HepG2 (cell line): ENCODE measurements at regions not wholly inside any gene's neighbourhood (a gene's known extent, or its start where the extent isn't known, plus 50 kb on each side); places are given as distances from the start of the nearest gene placed in this dataset.

ENCODE experiments used
- ATAC-seq: fragments of 200-7000 bp; cut with Tn5 transposase; 3 replicates; pipeline ENCODE4 v1.9.1; 2020; ENCODE audit warnings: mild to moderate bottlenecking, moderate library complexity
- BruUV-seq: library from RNA; stranded (reverse); fragments of 400-500 nt; replicated peaks from 2 replicates; lab custom pipeline; 2021; lab: Mats Ljungman, UMichigan
- CTCF ChIA-PET: fragments of 300-600 bp; formaldehyde crosslinking; extraction: SDS; loops from one replicate; lab custom pipeline; 2021; ENCODE audit warnings: low total read pairs, inconsistent platforms, low intra/inter-chr PET ratio; lab: Yijun Ruan, JAX
- POLR2A ChIA-PET: fragments of 350-600 bp; sonication (Branson Sonifier 250); formaldehyde crosslinking; loops from one replicate; lab custom pipeline; 2020; ENCODE audit warnings: antibody characterized with exemption, inconsistent platforms; lab: Yijun Ruan, JAX
- DNase-seq: peaks from one replicate; pipeline ENCODE4 v3.0.0-alpha.2; 2015; ENCODE audit warnings: low spot score
- FAIRE-seq: peaks from 3 replicates; lab custom pipeline; 2011; peaks lifted over from hg19 to GRCh38; lab: Jason Lieb, UNC
- H2AFZ ChIP-seq: one replicate; pipeline ENCODE4 v1.6.1; 2011; ENCODE audit warnings: low read length, inconsistent platforms
- H3K27ac ChIP-seq: fragments of 300-600 bp; 3 replicates; pipeline ENCODE4 v1.8.0; 2011; ENCODE audit warnings: mixed run types, mild to moderate bottlenecking, mixed read lengths, low read length, inconsistent platforms; ENCODE audit not compliant: insufficient read depth; ENCODE audit errors: extremely low read length
- H3K27me3 ChIP-seq, 2 experiments: fragments of 200-600 bp in 1 of 2; 2 replicates in 1 of 2; 3 replicates in 1 of 2; pipeline versions ENCODE4 v1.6.0 to v1.8.0; 2011; ENCODE audit warnings: low read length in 2 of 2, mild to moderate bottlenecking in 2 of 2, moderate library complexity in 2 of 2, inconsistent platforms in 1 of 2; ENCODE audit not compliant: insufficient read depth in 2 of 2, control insufficient read depth in 1 of 2
- H3K36me3 ChIP-seq, 2 experiments: fragments of 200-600 bp in 1 of 2; replicated peaks in 1 of 2; 2 replicates in 1 of 2; 3 replicates in 1 of 2; pipeline versions ENCODE4 v1.5.1 to v1.8.0; 2011; ENCODE audit warnings: low read length in 2 of 2, inconsistent platforms in 1 of 2; ENCODE audit not compliant: insufficient read depth in 2 of 2, control insufficient read depth in 1 of 2
- H3K4me1 ChIP-seq: 2 replicates; pipeline ENCODE4 v1.5.1; 2012; ENCODE audit warnings: low read length, inconsistent platforms; ENCODE audit not compliant: insufficient read depth
- H3K4me2 ChIP-seq: 2 replicates; pipeline ENCODE4 v1.6.0; 2011; ENCODE audit warnings: low read depth, low read length, inconsistent platforms
- H3K4me3 ChIP-seq, 3 experiments: fragments of 200-600 bp in 1 of 3; sonication (generic), shearing (Covaris generic) in 1 of 3; replicated peaks in 1 of 3; 2 replicates each; pipeline ENCODE4 v1.5.1; 2011 to 2016; ENCODE audit warnings: low read length in 3 of 3, inconsistent platforms in 2 of 3, low read depth in 2 of 3, mild to moderate bottlenecking in 2 of 3, control low read depth in 1 of 3, mixed read lengths in 1 of 3; ENCODE audit not compliant: insufficient read depth in 1 of 3
- H3K79me2 ChIP-seq: one replicate; pipeline ENCODE4 v1.6.1; 2011; ENCODE audit warnings: low read length, inconsistent platforms; ENCODE audit not compliant: insufficient read depth
- H3K9ac ChIP-seq: 2 replicates; pipeline ENCODE4 v1.6.0; 2011; ENCODE audit warnings: mild to moderate bottlenecking, low read depth, low read length, inconsistent platforms; ENCODE audit not compliant: insufficient read depth
- H3K9me3 ChIP-seq: 2 replicates; pipeline ENCODE4 v1.5.1; 2012; ENCODE audit warnings: mild to moderate bottlenecking, low read length
- H4K20me1 ChIP-seq: 2 replicates; pipeline ENCODE4 v1.6.0; 2011; ENCODE audit warnings: inconsistent platforms, mild to moderate bottlenecking, low read length, moderate library complexity; ENCODE audit not compliant: insufficient read depth
- FOXJ3 ChIP-seq: sonication (generic); formaldehyde crosslinking; IDR thresholded peaks from 2 replicates; pipeline ENCODE4 v1.4.0; 2020; ENCODE audit warnings: missing genetic modification reagents, mild to moderate bottlenecking, borderline replicate concordance
- NFKBIZ ChIP-seq: IDR thresholded peaks from 2 replicates; pipeline ENCODE4 v1.6.1; 2018; ENCODE audit warnings: missing genetic modification reagents, missing compliant biosample characterization
- REPIN1 ChIP-seq: sonication (generic); formaldehyde crosslinking; IDR thresholded peaks from 2 replicates; pipeline ENCODE4 v1.8.0; 2022; ENCODE audit warnings: missing genetic modification reagents, low read depth, mild to moderate bottlenecking, borderline replicate concordance
- ZNF225 ChIP-seq: sonication (generic); formaldehyde crosslinking; IDR thresholded peaks from 2 replicates; pipeline ENCODE4 v1.4.0; 2020; ENCODE audit warnings: mild to moderate bottlenecking, missing genetic modification reagents
- ZNF264 ChIP-seq: sonication (generic); formaldehyde crosslinking; IDR thresholded peaks from 2 replicates; pipeline ENCODE4 v1.4.0; 2020; ENCODE audit warnings: missing genetic modification reagents
- ZNF619 ChIP-seq: sonication (generic); formaldehyde crosslinking; IDR thresholded peaks from 2 replicates; pipeline ENCODE4 v1.4.0; 2020; ENCODE audit warnings: mild to moderate bottlenecking, missing genetic modification reagents
- ZNF777 ChIP-seq: sonication (generic); formaldehyde crosslinking; IDR thresholded peaks from 2 replicates; pipeline ENCODE4 v1.4.0; 2020; ENCODE audit warnings: missing genetic modification reagents
- WGBS: methylation state at CpG from one replicate; pipeline ENCODE4 v1.1.6; 2017; ENCODE audit warnings: low lambda C conversion rate; 5-methylcytosine and 5-hydroxymethylcytosine counted together
- in situ Hi-C: cut with HindIII; loops from 2 replicates; pipeline ENCODE4 v1.10.0; 2017; ENCODE audit warnings: low pct_unique_long_range_greater_than_20kb; ENCODE audit not compliant: extremely low pct_ligation_motif_present
- intact Hi-C: fragments of 100-400 bp; cut with micrococcal nuclease; formaldehyde crosslinking; loops from one replicate; pipeline ENCODE4 v1.10.0; 2022; ENCODE audit not compliant: unreplicated experiment
- TF ChIP-seq, protein P1 (sequence below): sonication (generic); formaldehyde crosslinking; IDR thresholded peaks from 2 replicates; pipeline ENCODE4 v1.4.0; 2020; ENCODE audit warnings: missing genetic modification reagents, borderline replicate concordance
- TF ChIP-seq, protein P2 (sequence below): IDR thresholded peaks from 2 replicates; pipeline ENCODE4 v1.6.1; 2016; ENCODE audit warnings: low read depth, control low read depth
- TF ChIP-seq, protein P3 (sequence below): sonication (generic); formaldehyde crosslinking; IDR thresholded peaks from 2 replicates; pipeline ENCODE4 v1.4.0; 2020; ENCODE audit warnings: missing genetic modification reagents
- TF ChIP-seq, protein P4 (sequence below): sonication (generic); formaldehyde crosslinking; conservative IDR thresholded peaks from 2 replicates; pipeline ENCODE4 v1.4.0; 2020; ENCODE audit warnings: missing genetic modification reagents

DNA sequence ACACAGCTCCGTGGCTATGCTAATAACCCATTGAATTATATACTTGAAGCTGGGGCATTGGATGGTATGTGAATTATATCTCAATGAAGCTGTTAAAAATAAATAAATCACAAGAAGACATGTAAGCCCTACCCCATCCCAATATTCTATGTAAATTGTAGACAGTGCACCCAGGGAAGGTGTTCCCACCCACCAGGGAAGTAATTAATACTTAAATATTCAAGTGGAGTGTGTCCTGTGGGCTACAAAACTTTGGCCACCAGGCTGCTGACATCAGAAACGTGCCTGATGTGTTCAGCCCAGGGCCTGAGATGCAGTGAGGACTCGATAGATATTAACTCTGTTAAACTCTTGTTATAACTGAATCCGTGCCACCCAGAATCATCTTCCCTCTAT, 240.4 kb upstream of the RREB1 start (continued):
- TF ChIP-seq, protein P1, sequence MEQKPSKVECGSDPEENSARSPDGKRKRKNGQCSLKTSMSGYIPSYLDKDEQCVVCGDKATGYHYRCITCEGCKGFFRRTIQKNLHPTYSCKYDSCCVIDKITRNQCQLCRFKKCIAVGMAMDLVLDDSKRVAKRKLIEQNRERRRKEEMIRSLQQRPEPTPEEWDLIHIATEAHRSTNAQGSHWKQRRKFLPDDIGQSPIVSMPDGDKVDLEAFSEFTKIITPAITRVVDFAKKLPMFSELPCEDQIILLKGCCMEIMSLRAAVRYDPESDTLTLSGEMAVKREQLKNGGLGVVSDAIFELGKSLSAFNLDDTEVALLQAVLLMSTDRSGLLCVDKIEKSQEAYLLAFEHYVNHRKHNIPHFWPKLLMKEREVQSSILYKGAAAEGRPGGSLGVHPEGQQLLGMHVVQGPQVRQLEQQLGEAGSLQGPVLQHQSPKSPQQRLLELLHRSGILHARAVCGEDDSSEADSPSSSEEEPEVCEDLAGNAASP (CRISPR knock-in tag), result no peak

DNA sequence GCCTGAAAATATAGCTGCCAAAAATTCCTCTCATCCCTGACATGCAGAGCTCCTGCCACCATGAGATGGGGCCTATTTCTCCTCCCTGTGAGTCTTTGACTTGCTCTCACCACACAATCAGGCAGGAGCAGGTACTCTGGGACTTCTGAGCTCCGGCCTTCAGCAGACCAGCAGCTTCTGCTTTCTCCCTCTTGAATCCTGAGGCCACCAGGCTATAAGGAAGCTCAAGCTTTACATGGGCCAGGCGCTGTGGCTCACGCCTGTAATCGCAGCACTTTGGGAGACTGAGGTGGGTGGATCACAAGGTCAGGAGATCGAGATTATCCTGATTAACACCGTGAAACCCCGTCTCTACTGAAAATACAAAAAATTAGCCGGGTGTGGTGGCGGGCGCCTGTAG, 238.7 kb upstream of the RREB1 start:
- DNase-seq, result no peak
- no peak for FAIRE-seq
- Histone ChIP-seq H3K4me1 (no peaks in the 10 kb centered on the region), H3K27me3 (peaks cover 0 to 3% of the 10 kb centered on the region in 2 experiments; a peak in 1 of 5 replicates), H3K9ac (no peak overlapping the region), H3K4me2 (no peak overlapping the region), H4K20me1 (no peaks in the 10 kb centered on the region), H3K79me2 (no peaks in the 10 kb centered on the region), H3K4me3 (no peak overlapping the region), H3K27ac (no peak overlapping the region), H3K9me3 (no peaks in the 10 kb centered on the region), H3K36me3 (no peaks in the 10 kb centered on the region), H2AFZ (no peak overlapping the region)
- in situ Hi-C loops, result no loop called here
- no TSS peak for BruUV-seq
- ChIA-PET CTCF (no interaction called here), POLR2A (no interaction called here)
- 50% methylated on average over 9 of the region's 10 CpGs for WGBS
- ATAC-seq, result no peak
- TF ChIP-seq REPIN1 (CRISPR knock-in tag) (no peak), NFKBIZ (no peak), ZNF225 (CRISPR knock-in tag) (no peak), FOXJ3 (CRISPR knock-in tag) (no peak), ZNF619 (no peak), ZNF777 (no peak), ZNF264 (CRISPR knock-in tag) (no peak)
- TF ChIP-seq, protein P2, sequence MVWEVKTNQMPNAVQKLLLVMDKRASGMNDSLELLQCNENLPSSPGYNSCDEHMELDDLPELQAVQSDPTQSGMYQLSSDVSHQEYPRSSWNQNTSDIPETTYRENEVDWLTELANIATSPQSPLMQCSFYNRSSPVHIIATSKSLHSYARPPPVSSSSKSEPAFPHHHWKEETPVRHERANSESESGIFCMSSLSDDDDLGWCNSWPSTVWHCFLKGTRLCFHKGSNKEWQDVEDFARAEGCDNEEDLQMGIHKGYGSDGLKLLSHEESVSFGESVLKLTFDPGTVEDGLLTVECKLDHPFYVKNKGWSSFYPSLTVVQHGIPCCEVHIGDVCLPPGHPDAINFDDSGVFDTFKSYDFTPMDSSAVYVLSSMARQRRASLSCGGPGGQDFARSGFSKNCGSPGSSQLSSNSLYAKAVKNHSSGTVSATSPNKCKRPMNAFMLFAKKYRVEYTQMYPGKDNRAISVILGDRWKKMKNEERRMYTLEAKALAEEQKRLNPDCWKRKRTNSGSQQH (CRISPR knock-in tag), result no peak
- TF ChIP-seq, protein P3, sequence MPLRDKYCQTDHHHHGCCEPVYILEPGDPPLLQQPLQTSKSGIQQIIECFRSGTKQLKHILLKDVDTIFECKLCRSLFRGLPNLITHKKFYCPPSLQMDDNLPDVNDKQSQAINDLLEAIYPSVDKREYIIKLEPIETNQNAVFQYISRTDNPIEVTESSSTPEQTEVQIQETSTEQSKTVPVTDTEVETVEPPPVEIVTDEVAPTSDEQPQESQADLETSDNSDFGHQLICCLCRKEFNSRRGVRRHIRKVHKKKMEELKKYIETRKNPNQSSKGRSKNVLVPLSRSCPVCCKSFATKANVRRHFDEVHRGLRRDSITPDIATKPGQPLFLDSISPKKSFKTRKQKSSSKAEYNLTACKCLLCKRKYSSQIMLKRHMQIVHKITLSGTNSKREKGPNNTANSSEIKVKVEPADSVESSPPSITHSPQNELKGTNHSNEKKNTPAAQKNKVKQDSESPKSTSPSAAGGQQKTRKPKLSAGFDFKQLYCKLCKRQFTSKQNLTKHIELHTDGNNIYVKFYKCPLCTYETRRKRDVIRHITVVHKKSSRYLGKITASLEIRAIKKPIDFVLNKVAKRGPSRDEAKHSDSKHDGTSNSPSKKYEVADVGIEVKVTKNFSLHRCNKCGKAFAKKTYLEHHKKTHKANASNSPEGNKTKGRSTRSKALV (CRISPR knock-in tag), result no peak
- TF ChIP-seq, protein P4, sequence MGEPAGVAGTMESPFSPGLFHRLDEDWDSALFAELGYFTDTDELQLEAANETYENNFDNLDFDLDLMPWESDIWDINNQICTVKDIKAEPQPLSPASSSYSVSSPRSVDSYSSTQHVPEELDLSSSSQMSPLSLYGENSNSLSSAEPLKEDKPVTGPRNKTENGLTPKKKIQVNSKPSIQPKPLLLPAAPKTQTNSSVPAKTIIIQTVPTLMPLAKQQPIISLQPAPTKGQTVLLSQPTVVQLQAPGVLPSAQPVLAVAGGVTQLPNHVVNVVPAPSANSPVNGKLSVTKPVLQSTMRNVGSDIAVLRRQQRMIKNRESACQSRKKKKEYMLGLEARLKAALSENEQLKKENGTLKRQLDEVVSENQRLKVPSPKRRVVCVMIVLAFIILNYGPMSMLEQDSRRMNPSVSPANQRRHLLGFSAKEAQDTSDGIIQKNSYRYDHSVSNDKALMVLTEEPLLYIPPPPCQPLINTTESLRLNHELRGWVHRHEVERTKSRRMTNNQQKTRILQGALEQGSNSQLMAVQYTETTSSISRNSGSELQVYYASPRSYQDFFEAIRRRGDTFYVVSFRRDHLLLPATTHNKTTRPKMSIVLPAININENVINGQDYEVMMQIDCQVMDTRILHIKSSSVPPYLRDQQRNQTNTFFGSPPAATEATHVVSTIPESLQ (CRISPR knock-in tag), result no peak
- intact Hi-C loops, result no loop called here
